ENCODE measurements at regions not wholly inside any gene's neighbourhood (a gene's known extent, or its start where the extent isn't known, plus 50 kb on each side); places are given as distances from the start of the nearest gene placed in this dataset.
A peak's percentile ranks its signal among the peaks of the same experiment; 100 is the strongest.
"Not testable (repeated sequence)": the region's sequence is repeated elsewhere in the genome, so short reads cannot be mapped to it uniquely, and the experiment has no call there.

- DNase-seq = not testable (repeated sequence)
Measured at GRCh38 chr17:30625380-30625779, 148.2 kb downstream of the GOSR1 start.

GRCh38 chr17:30624180-30624579 lies 147.0 kb downstream of the GOSR1 start:
- DNase-seq = not testable (repeated sequence)

GRCh38 chr17:30609682-30610081 lies 132.5 kb downstream of the GOSR1 start:
- not testable (repeated sequence) for DNase-seq

- no peak for DNase-seq
Measured at GRCh38 chr17:30605523-30605922, 128.3 kb downstream of the GOSR1 start.

- no peak for DNase-seq
Measured at GRCh38 chr17:30605027-30605426, 127.8 kb downstream of the GOSR1 start.

GRCh38 chr17:30602396-30602795 lies 125.2 kb downstream of the GOSR1 start:
- DNase-seq = not testable (repeated sequence)

GRCh38 chr17:30601984-30602383 lies 124.8 kb downstream of the GOSR1 start:
- DNase-seq = not testable (repeated sequence)

- DNase-seq = no peak
Measured at GRCh38 chr17:30600830-30601494, 123.8 kb downstream of the GOSR1 start.

- peak; percentile 59 to 96 for DNase-seq
Measured at GRCh38 chr17:30600060-30600829, 123.0 kb downstream of the GOSR1 start.

GRCh38 chr17:30599428-30600059 lies 122.3 kb downstream of the GOSR1 start:
- no peak for DNase-seq

GRCh38 chr17:30597776-30598288 lies 120.6 kb downstream of the GOSR1 start:
- DNase-seq = no peak

- DNase-seq = not testable (repeated sequence)
Measured at GRCh38 chr17:30596948-30597775, 120.0 kb downstream of the GOSR1 start.

- DNase-seq = not testable (repeated sequence)
Measured at GRCh38 chr17:30594953-30595371, 117.8 kb downstream of the GOSR1 start.

GRCh38 chr17:30594223-30594952 lies 117.2 kb downstream of the GOSR1 start:
- DNase-seq = no peak

- no peak for DNase-seq
Measured at GRCh38 chr17:30590081-30590733, 113.0 kb downstream of the GOSR1 start.

GRCh38 chr17:30589431-30589830 lies 112.2 kb downstream of the GOSR1 start:
- DNase-seq = no peak

- no peak for DNase-seq
Measured at GRCh38 chr17:30588798-30589247, 111.6 kb downstream of the GOSR1 start.

GRCh38 chr17:30586818-30587595 lies 109.8 kb downstream of the GOSR1 start:
- DNase-seq = no peak

GRCh38 chr17:30584810-30585209 lies 107.6 kb downstream of the GOSR1 start:
- DNase-seq = no peak

GRCh38 chr17:30580916-30581315 lies 103.7 kb downstream of the GOSR1 start:
- DNase-seq = no peak
